Fibroblast of villous mesenchyme (primary cell): ENCODE measurements at regions not wholly inside any gene's neighbourhood (a gene's known extent, or its start where the extent isn't known, plus 50 kb on each side); places are given as distances from the start of the nearest gene placed in this dataset.
"Not testable (repeated sequence)": the region's sequence is repeated elsewhere in the genome, so short reads cannot be mapped to it uniquely, and the experiment has no call there.

Source experiments
- DNase-seq: peaks from one replicate; pipeline ENCODE4 v3.0.0-alpha.2; 2010; ENCODE audit warnings: low read depth
- H3K4me3 ChIP-seq: 2 replicates; pipeline ENCODE4 v1.5.1; 2011; ENCODE audit warnings: low read depth, mild to moderate bottlenecking, low read length
- TF ChIP-seq, protein P1 (sequence below): IDR thresholded peaks from 2 replicates; pipeline ENCODE4 v1.5.1; 2012; ENCODE audit warnings: low read depth, mild to moderate bottlenecking, low read length; ENCODE audit not compliant: insufficient read depth

DNA sequence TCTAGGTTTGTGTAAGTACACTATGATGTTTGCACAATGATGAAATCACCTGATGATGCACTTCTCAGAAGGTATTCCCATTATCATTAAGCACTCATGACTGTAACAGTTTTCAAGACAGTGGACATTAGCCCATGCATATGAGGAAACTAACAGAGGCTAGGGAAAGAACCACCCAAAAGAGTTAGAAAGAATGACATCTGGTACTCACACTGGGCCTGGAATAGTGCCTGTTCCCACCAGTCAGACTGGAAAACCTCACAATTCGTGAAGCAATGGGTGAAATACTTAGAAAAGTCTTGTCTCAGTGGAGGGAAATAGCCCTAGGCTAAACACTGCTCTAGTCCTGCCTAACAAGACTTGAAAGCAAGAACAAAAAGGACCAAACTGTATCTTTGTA lies 117.4 kb upstream of the GDNF start:
- TF ChIP-seq, protein P1, sequence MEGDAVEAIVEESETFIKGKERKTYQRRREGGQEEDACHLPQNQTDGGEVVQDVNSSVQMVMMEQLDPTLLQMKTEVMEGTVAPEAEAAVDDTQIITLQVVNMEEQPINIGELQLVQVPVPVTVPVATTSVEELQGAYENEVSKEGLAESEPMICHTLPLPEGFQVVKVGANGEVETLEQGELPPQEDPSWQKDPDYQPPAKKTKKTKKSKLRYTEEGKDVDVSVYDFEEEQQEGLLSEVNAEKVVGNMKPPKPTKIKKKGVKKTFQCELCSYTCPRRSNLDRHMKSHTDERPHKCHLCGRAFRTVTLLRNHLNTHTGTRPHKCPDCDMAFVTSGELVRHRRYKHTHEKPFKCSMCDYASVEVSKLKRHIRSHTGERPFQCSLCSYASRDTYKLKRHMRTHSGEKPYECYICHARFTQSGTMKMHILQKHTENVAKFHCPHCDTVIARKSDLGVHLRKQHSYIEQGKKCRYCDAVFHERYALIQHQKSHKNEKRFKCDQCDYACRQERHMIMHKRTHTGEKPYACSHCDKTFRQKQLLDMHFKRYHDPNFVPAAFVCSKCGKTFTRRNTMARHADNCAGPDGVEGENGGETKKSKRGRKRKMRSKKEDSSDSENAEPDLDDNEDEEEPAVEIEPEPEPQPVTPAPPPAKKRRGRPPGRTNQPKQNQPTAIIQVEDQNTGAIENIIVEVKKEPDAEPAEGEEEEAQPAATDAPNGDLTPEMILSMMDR: no peak
- no peak for DNase-seq
- no peak overlapping the region for H3K4me3 ChIP-seq

DNA sequence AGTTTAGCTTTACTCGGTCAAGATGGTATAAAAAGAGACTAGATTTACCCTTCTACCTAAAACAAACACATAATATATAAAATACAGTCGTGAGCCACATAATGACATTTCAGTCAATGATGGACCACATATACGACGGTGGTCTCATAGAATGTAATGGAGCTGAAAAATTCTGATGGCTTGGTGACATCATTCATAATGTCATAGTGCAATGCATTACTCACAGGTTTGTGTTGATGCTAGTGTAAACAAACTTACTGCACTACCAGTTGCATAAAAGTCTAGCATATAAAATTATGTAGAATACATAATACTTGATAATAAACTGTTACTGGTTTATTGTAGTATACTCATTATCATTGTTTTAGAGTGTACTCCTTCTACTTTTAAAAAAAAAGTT lies 115.9 kb upstream of the GDNF start:
- no peak for DNase-seq
- TF ChIP-seq, protein P1: no peak
- H3K4me3 ChIP-seq: no peak overlapping the region

DNA sequence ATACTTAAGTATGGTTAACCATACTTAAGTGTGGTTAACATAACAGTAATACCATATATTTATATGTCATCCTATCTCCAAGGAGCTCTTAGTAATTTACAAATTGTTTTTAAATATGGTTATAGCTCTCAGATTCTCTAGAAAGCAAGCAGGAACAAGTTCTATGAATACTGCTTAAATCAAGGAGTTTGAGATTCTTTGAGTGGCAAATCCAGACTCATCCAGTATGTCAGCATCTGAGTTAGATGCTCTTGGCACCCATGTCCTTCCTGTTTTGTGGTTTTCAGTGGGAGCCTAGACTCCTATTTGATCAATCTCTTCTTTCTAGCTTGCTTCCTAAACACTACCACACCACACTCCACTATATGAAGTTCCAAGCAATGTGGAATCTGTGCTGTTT lies 114.7 kb upstream of the GDNF start:
- TF ChIP-seq, protein P1: no peak
- H3K4me3 ChIP-seq: no peak overlapping the region
- DNase-seq: no peak

DNA sequence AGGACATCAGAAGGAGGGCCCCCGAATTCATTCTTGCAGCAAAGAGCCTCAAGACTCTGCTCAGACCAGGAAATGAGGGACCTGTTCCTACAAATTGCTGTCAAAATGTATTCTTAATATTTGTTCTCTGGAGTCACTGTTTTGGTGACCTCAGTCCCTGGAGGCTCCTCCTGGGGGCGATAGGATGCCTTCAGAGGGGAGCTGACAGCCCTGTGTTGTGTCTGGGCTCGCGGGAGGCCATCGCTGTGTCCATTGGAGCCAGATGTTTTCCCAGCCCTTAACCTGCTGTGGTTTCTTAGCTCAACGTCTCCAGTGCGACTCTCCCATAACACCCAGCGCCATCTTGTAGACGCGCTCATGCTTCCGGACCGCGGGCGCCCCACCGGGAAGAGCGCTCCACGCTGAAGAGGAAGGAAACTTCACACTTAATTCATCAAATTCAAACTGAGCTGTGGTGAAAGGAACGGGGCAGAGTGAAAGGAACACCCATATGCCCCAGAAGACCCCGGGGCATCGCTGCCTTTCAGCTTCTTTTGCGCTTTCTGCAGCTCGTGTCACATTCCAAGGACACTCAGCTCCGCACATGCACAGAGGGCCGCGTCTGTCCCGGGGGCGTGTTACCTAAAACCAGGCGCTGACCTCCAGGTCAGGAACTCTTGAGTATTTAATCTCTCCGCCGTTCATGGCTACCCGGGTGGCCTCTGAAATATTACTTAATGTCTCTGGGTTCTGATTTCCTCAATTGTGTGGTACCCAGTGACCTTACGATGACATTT lies 112.3 kb upstream of the GDNF start:
- TF ChIP-seq, protein P1: no peak
- DNase-seq: no peak
- no peak overlapping the region for H3K4me3 ChIP-seq

DNA sequence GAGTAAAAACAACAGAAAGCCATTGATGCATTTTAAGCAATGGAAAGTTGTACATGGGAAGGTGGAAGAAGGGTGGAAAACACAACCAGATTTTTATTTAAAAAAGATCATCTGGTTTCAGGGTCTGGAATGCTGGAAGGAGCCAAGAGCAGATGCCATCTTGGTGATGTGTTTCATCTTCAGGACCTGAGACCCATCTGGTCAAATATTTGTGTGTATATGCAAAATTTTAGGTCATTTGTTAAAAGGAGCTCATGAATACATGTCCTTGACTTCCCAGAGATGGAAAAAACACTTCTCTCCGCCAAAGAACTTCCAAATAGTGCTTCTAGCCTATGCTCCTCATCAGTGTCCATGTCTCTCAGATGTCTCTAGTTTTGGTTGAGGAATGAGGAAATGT lies 110.6 kb upstream of the GDNF start:
- H3K4me3 ChIP-seq: no peak overlapping the region
- TF ChIP-seq, protein P1: no peak
- no peak for DNase-seq

DNA sequence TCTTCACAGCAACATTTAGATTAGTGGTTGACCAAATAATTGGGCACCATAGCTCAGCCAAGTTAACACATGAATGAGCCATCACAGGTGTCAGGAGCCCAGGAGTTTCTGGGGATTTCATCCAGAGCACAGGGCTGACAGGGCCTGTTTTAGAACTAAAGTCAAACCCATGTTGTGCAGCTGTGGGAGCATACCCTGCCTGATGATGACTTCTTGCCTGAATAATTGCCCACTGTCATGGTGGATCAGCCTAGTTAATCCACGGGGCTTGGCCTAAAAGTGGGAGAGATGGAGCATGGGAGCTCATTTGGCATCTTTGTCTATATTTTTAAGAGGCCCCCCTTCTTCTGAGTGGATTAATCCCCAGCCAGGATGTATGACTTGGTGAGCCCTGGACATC lies 105.6 kb upstream of the GDNF start:
- TF ChIP-seq, protein P1: no peak
- H3K4me3 ChIP-seq: no peak overlapping the region
- DNase-seq: no peak

DNA sequence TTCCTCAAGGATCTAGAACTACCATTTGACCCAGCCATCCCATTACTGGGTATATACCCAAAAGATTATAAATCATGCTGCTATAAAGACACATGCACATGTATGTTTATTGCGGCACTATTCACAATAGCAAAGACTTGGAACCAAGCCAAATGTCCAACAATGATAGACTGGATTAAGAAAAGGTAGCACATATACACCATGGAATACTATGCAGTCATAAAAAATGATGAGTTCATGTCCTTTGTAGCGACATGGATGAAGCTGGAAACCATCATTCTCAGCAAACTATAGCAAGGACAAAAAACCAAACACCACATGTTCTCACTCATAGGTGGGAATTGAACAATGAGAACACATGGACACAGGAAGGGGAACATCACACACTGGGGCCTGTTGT lies 103.3 kb upstream of the GDNF start:
- H3K4me3 ChIP-seq, DNase-seq: not testable (repeated sequence)
